GM12878 (cell line): ENCODE measurements at regions not wholly inside any gene's neighbourhood (a gene's known extent, or its start where the extent isn't known, plus 50 kb on each side); places are given as distances from the start of the nearest gene placed in this dataset.
"Not testable (repeated sequence)": the region's sequence is repeated elsewhere in the genome, so short reads cannot be mapped to it uniquely, and the experiment has no call there.

Experiments used
- CTCF ChIP-seq, 3 experiments: IDR thresholded peaks in 2 of 3; conservative IDR thresholded peaks in 1 of 3; 2 replicates each; pipeline ENCODE4 v1.5.1; 2011; ENCODE audit warnings: low read depth in 3 of 3, low read length in 3 of 3, mild to moderate bottlenecking in 3 of 3, control low read depth in 2 of 3, moderate library complexity in 2 of 3, inconsistent platforms in 1 of 3, mixed read lengths in 1 of 3; ENCODE audit not compliant: control insufficient read depth in 2 of 3, insufficient read depth in 1 of 3; ENCODE audit errors: extremely low read depth in 1 of 3
- E2F8 ChIP-seq: fragments of 450-650 bp; IDR thresholded peaks from 2 replicates; pipeline ENCODE4 v1.6.1; 2018; ENCODE audit warnings: mild to moderate bottlenecking, low read depth, moderate library complexity; ENCODE audit not compliant: partially characterized antibody
- HDAC2 ChIP-seq: fragments of 200-600 bp; sonication (generic); IDR thresholded peaks from 2 replicates; pipeline ENCODE4 v1.6.1; 2017
- POLR2A ChIP-seq: IDR thresholded peaks from 2 replicates; pipeline ENCODE4 v1.6.1; 2011; ENCODE audit warnings: low read depth, mild to moderate bottlenecking, low read length
- REST ChIP-seq: IDR thresholded peaks from 2 replicates; pipeline ENCODE4 v1.6.1; 2012; ENCODE audit warnings: mild to moderate bottlenecking, low read depth, low read length
- ZNF592 ChIP-seq: fragments of 450-650 bp; IDR thresholded peaks from 2 replicates; pipeline ENCODE4 v1.6.1; 2017; ENCODE audit warnings: mild to moderate bottlenecking, moderate library complexity

GRCh38 chr7:76736091-76736490 lies 109.0 kb upstream of the POMZP3 start:
- not testable (repeated sequence) for TF ChIP-seq REST; HDAC2; CTCF (IDR thresholded peaks at IDR 0.05 in 2 of 3, conservative IDR thresholded peaks at IDR 0.05 in 1 of 3; ENCODE audit: control insufficient read depth in 2 of 3, extremely low read depth in 1 of 3, insufficient read depth in 1 of 3, low read depth in 3 of 3, low read length in 3 of 3); E2F8; POLR2A; ZNF592
